ENCODE measurements at regions not wholly inside any gene's neighbourhood (a gene's known extent, or its start where the extent isn't known, plus 50 kb on each side); places are given as distances from the start of the nearest gene placed in this dataset.

DNA sequence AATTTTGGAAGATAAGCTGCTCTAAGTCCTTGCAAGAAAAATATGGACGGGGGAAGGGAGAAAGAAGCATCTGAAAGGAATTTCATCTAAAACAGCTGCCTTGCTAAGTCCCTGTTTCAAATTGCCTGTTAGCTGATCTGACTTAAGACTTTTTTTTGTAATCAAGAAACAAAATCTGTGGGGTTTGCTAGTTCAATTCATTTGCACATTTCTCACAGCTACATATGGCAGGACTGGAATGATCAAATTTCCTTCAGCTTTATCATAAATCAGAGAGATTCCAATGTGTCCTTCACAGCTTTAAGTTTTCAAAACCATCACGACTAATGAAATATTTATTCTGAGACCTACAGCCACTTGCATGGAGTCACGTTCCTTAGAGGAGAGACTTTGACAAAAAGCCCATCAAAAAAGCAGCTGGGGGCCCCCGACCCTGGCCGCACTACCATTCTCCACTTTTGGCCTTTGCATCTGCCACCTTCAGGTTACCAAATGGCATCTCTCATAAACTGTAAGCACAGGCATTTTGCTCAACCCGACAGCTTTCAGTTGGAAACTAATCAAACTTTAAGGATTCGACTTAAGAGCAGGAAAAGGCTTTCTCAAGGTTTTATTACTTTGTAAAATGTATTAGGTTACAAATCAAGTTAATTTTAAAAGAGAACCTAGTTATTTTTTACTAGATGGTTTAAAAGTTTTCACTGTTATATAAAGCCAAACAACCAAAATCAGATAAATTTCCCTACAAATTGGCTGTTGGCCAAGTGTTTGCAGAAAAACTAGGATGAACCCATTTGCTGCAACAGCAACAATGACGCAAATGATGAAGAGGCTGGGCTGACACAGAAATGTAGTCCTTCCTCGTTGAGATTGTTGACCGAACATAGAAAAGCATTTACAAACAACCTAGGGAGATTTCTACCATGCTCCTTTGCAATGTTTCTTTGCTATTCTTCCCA, 100.4 kb upstream of the RND3 start:
- Mint-ChIP-seq H3K27me3 (no peaks in the 10 kb centered on the region), H3K9me3 (peaks cover 4% of the 10 kb centered on the region), H3K36me3 (ENCODE audit: low read depth) (no peaks in the 10 kb centered on the region), H3K4me3 (no peak overlapping the region), H3K27ac (no peak overlapping the region), H3K4me1 (ENCODE audit: low read depth) (no peaks in the 10 kb centered on the region)
- ChIA-PET CTCF (no interaction called here), POLR2A (no interaction called here)
- TF ChIP-seq, protein P1, sequence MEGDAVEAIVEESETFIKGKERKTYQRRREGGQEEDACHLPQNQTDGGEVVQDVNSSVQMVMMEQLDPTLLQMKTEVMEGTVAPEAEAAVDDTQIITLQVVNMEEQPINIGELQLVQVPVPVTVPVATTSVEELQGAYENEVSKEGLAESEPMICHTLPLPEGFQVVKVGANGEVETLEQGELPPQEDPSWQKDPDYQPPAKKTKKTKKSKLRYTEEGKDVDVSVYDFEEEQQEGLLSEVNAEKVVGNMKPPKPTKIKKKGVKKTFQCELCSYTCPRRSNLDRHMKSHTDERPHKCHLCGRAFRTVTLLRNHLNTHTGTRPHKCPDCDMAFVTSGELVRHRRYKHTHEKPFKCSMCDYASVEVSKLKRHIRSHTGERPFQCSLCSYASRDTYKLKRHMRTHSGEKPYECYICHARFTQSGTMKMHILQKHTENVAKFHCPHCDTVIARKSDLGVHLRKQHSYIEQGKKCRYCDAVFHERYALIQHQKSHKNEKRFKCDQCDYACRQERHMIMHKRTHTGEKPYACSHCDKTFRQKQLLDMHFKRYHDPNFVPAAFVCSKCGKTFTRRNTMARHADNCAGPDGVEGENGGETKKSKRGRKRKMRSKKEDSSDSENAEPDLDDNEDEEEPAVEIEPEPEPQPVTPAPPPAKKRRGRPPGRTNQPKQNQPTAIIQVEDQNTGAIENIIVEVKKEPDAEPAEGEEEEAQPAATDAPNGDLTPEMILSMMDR (IDR thresholded peaks at IDR 0.05), result no peak
- DNase-seq, result no peak
- ATAC-seq, result no peak
- intact Hi-C loops (cut with micrococcal nuclease), result no loop called here

DNA sequence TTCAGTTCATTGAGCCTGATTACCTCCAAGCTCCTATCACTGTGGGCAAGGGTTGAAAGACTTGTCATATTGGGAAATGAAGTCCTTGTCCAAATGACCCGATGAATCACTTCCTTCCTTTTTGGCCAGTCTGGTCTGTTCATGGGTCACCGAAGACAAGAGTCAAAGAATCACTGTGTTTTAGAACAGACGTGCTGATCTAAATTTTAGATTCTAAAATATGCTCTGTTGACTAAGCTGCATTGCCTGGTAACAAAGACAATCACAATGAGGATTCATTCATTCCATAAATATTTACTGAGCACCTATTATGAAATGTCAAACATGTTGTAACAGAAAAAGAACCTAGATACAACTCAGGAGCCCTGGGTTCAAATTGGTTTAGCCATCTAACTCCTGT, 99.4 kb upstream of the RND3 start:
- no peaks in the 10 kb centered on the region for H3K27me3 Mint-ChIP-seq
- H3K36me3 Mint-ChIP-seq (ENCODE audit: low read depth), result no peaks in the 10 kb centered on the region
- no peak overlapping the region for H3K4me3 Mint-ChIP-seq
- CTCF ChIA-PET, result no interaction called here
- intact Hi-C loops (cut with micrococcal nuclease), result no loop called here
- no peak for ATAC-seq
- DNase-seq, result no peak
- no peak overlapping the region for H3K27ac Mint-ChIP-seq
- peaks cover 4% of the 10 kb centered on the region for H3K9me3 Mint-ChIP-seq
- TF ChIP-seq, protein P1 (IDR thresholded peaks at IDR 0.05), result no peak
- POLR2A ChIA-PET, result no interaction called here
- no peaks in the 10 kb centered on the region for H3K4me1 Mint-ChIP-seq (ENCODE audit: low read depth)

DNA sequence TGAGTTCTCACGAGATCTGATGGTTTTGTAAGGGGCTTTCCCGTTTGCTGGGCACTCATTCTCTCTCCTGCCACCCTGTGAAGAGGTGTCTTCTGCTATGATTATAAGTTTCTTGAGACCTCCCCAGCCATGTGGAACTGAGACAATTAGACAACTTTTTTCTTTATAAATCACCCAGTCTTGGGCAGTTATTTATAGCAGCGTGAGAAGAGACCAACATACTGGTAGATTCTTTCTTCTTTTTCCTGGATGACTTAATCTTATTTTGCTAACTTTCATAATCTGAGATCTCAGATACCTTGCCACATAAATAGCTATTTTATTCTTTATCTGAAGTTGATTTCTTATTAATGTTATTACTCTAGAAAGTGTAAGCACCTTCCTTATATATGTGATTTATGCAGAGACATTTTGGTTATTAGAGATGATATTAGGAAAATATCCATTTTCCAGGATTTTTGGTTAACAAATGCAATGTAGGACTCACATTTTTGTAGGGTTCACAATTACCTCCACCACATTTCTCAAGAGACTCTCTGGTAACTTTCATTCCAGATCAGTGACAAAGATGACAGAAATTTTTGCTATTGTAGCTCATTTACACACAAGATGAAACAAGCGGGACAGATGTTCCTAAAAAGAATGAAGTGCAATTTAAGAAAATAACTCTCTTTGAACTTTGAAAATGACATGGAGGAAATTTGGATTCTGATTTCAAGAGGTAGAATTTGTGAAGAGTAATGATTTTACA, 97.9 kb upstream of the RND3 start:
- POLR2A ChIA-PET, result interaction anchor here (0.6 kb wide), 1 partner anchor 16 kb away, joined by 3 read pairs; no protein-coding TSS in a partner anchor
- H3K27me3 Mint-ChIP-seq, result no peaks in the 10 kb centered on the region
- DNase-seq (no peak), ATAC-seq (no peak)
- H3K4me3 Mint-ChIP-seq, result no peak overlapping the region
- intact Hi-C loops (cut with micrococcal nuclease), result no loop called here
- H3K9me3 Mint-ChIP-seq, result peaks cover 4% of the 10 kb centered on the region
- H3K27ac Mint-ChIP-seq, result no peak overlapping the region
- no peaks in the 10 kb centered on the region for H3K36me3 Mint-ChIP-seq (ENCODE audit: low read depth)
- TF ChIP-seq, protein P1 (IDR thresholded peaks at IDR 0.05), result no peak
- CTCF ChIA-PET, result no interaction called here
- no peaks in the 10 kb centered on the region for H3K4me1 Mint-ChIP-seq (ENCODE audit: low read depth)

DNA sequence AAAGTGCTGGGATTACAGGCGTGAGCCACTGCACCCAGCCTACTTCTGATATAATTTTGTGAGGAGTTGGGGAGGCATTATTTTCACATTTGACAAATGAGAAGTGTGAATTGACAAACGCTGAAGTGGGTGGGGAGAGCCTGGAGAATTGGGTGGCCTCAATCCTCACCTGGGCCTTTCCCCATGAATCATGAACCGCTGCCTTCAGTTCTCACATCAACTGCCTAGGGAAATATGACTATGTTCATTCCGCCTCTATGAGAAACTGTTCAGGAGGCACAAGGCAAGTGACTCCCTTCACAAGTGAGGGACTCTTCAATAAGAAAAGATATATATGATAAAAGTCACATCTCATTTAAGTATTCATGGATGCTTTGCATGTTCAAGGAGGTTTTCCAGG, 96.6 kb upstream of the RND3 start:
- Mint-ChIP-seq H3K27me3 (no peaks in the 10 kb centered on the region), H3K27ac (no peak overlapping the region), H3K4me3 (no peak overlapping the region), H3K36me3 (ENCODE audit: low read depth) (no peaks in the 10 kb centered on the region), H3K4me1 (ENCODE audit: low read depth) (no peaks in the 10 kb centered on the region), H3K9me3 (peaks cover 7% of the 10 kb centered on the region)
- ChIA-PET POLR2A (no interaction called here), CTCF (no interaction called here)
- TF ChIP-seq, protein P1 (IDR thresholded peaks at IDR 0.05), result no peak
- intact Hi-C loops (cut with micrococcal nuclease), result no loop called here
- no peak for DNase-seq
- no peak for ATAC-seq
